GM21723 (cell line): ENCODE measurements at regions not wholly inside any gene's neighbourhood (a gene's known extent, or its start where the extent isn't known, plus 50 kb on each side); places are given as distances from the start of the nearest gene placed in this dataset.

Experiments
- ATAC-seq: cut with Tn5 transposase; IDR thresholded peaks from one replicate; pipeline ENCODE4 v1.9.1; 2021; ENCODE audit warnings: mild to moderate bottlenecking, moderate library complexity; ENCODE audit not compliant: unreplicated experiment

DNA sequence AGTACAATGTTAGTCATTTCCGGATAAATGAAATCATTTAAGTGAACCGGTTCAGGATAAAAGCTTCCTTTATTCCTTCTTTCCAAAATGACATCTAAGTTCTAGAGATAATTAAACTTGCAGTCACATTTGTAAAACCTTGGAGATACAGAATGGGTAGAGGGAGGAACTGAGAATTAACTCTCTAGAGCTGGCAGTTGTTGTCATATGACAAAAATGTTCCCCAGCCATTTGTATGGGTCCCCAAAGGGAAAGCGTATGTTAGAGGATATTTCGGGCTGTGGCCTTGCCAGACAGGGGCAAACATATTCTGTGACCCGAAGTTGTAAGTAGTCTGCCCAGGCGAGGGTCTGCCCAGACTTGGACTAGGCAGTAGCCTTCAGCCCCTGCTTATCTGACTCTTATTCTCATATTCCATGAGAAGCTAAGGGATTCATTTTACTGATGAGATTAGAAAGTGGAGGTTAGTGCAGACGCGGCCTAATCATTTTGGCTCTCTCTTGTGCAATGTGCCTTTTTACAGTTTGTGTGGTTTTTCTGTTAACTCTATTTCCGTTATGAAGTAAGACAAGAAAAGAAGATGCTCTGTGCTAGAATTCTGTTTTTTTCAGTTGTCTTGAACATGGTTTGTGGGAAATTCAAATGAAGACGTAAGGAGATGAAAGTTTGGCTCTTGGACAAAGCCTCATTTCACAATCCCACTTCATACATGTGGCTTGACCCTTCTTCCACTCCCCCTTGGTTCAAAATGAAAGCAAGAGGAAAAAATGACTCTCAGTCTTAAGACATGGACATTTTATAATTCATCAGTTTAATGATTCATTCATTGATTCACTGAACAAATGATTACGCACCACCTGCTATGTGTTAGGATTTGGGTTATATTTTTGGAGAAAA is 2394.2 kb upstream of the AGA start:
- ATAC-seq: no peak

DNA sequence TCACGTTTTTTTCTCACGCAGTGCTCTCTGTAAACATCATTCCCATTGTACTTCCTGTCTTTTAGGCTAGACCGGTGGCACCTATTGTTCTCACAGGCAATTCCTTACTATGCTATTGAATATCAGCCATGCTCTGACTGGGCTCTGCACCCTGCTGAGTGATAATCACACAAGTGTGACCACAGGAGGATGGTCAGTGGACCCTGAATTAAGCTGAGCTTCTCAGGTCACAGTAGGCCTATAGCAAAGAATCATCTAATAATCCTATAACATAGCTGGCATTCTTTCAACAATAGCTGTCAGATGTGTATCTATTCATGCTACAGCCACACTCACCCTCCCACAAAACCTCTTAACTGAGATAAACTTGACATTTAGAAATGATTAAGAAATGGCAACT is 2399.8 kb upstream of the TENM3 start:
- ATAC-seq: no peak

DNA sequence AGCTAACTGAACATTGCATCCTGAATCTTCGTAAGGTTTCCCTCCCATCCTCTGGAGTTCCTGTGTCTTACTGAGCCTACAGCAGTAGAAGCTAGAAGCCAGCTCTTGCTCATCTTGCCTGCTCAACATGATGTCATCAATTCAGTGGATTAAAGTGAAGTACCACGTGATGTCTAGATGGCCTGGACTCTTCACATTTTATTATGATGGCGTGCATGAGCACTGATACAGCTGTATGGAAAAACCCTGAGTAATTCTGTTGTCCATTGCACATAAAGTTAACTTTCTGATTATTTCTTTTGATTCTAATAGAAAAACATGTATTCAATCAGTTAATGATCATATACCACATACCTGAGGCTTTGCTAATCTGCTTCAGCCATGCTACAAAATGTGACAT is 2387.7 kb upstream of the TENM3 start:
- ATAC-seq: no peak

DNA sequence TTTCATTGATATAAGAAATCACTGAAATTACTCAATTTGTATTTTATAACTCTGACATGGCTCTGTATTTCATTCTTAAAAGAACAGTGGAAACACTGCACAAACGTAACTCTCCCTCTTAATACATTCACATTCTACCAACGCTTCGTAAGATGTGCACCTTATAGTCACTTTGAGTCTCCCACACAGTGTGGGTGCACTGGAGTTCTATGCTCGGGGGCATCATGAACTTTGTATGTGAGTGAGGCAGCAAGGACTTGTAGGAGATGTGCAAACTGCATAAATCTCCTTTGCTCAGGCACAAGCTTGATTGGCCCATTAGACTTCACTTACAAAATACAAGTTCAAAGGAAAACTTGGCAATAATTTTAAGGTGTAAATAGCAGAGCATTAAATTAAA is 2385.0 kb upstream of the TENM3 start:
- no peak for ATAC-seq

DNA sequence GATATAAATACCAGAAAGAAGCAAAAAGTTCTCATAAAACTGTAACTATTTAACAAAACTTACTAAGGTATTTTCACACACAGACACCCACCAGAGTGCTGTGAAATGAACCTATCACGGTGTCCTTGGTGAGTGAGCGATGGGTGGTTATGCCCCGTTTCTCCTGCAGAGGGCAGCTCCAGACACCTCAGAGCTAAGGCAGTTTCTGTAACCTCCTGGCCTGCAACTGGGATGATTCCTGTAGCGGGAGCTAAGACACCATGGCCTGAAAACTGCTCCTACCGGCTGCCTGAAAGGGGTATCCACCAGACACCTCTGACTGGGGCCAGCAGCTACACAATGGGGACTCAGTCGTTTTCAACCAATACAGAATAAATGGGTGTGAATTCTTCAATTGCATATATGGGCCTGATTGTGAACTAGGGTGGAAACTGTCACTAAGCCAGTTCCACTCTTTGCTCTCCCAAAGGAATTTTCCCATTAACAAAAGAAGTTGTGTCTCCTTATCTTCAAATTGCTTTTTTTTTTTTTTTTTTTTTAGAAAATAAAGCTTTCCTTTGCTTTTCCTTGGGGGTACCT is 2375.8 kb upstream of the TENM3 start:
- ATAC-seq: peak; percentile 83

DNA sequence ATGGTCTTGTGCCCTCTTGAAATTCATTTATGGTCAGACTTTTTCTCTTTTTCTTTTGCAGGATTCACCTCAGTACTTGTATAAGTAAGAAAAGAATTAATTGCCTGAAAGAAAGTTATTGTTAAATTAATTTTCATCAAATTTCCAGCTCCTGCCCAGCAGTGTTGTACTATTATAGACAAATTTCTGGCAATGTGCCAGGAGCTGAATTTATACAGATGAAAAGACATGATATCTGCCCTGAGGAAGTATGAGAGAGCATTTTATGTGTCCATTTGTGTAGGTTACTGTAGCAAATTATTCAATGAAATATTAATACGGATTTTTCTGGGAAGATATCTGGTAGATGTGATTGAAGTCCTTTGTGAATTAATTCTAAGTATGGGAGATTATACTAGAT is 2371.5 kb upstream of the TENM3 start:
- ATAC-seq: no peak

DNA sequence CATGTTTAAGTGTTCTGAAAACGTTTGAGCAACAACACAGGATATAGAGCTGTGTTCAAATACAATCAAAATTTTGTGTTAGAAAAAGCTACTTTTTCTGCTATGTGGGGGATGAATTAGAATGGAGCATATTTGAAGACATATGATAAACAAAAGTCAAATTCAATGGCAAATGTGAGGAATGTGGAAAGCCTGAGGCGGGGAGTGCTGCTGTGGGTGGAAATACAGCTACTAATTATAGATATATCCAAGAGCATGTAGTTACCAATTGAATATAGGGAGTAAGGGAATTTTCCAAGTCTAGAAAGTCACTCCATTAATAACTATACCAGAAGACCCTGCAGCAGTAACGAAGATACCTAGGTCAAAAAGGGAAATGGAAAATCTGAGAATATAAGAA is 2370.4 kb upstream of the TENM3 start:
- ATAC-seq: no peak

DNA sequence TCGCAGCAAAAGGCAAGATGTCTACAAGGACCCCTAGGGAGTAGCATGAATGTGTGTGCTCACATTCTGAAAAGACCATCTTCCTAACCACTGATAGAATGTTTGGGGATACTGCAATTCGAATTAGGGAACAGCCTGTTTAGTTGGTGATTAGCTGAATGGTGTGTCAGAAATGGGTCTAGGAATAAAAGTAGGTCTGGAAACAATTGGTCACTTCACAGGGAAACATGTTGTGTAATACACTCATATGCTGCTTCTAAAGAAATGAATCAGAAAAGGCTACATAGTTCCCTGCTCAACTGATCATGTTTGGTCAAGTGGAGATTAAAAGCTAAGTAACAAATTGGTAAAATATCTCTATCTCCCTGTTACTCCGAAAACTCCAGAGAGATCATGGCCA is 2362.4 kb upstream of the TENM3 start:
- ATAC-seq: no peak

DNA sequence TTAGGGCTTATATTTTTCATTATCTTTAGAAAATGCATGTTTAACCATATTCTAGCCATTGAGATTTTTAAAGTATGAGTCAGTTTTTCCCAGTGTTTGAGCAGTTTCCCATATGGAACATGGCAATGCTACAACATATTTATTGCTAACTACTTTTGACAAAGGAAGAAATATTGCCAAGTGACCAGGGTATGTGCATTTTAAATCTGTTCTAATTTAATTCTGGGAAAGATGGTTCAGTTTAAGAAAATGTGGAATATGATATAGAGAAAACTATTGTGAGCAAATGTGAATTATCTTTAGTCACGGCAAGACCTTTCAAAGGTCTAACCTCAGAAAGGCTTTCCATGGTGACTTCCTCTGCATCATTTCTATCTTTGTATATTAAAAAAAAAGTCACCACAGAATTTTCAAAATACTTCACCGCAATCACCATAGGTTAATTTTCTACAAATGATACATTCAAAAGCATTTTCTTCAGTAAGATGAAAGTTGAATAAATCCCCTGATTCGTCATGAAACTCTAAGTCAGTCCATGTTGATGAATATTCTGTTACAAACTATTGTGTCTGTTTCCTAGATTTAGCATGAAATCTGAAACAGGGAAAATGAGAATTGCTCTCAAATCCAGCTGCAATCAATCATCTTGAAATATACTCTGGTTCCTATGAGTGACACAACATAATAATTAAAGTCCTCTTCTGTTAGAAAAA is 2349.0 kb upstream of the TENM3 start:
- no peak for ATAC-seq

DNA sequence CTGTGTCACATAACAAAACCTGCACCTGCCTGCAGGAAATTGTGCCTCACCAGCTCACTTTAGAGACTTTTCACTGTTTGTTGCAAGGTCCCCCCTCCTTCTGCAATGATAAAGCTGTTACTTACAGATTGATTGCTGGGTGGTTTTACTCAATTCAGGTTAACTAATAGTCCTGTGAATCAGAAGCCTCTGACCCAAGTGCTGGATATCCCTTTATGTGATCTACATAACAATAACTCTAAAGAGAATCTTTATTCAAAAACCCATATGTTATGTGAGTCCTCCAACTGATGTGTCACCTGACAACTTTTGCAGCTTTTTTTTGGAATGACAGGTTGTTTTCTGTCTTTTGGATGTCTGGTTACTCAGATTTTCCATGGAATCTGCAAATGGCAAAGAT is 2323.6 kb upstream of the TENM3 start:
- ATAC-seq: no peak

DNA sequence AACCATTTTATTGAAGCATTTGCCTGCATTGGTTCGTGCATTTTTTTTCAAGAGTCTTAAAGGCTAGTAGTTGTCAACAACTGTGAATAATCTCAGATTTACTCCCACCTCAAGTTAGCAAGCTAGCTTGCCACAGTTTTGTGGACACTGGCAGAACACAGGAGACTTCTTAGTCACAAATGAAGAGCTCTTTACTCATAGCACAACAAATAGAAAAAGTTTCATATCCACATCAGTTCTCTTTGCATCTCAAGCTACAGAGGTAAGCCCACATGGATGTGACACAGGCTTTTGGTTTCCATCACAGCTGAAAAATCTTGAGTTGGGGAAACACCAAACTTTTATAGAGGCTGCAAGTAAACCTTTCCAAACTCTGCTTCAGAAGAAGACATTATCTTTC is 2315.7 kb upstream of the TENM3 start:
- ATAC-seq: no peak

DNA sequence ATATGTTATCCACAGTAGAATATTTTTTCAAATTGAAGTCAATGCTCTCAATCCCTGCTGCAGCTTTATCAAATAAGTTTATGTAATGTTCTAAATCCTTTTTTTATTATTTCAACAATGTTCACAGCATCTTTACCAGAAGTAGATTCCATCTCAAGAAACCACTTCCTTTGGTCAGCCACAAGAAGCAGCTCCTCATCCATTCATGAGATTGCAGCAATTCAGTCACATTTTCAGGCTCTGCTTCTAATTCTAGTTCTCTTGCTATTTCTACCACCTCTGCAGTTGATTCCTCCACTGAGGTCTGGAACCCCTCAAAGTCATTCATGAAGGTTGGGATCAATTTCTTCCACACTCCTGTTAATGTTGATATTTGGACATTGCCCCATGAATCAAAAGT is 2301.3 kb upstream of the TENM3 start:
- ATAC-seq: no peak

DNA sequence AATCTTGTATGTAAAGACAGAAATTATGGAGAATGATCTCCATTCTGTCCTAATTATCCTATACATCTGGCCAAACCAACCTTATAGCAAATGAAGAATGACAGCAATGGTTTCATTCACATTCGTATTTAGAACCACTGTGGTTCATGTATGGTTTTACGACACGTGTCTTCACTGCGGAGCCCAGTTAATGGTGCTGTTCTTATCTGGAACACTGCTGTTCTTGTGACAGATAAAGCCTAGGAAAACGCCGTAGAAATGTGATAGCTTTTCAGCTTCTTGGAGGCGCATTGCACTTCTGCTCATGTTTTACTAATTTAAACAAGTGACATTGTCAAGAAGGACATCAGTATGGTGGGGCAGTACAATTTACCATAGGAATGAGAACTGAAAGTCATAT is 2266.4 kb upstream of the TENM3 start:
- no peak for ATAC-seq

DNA sequence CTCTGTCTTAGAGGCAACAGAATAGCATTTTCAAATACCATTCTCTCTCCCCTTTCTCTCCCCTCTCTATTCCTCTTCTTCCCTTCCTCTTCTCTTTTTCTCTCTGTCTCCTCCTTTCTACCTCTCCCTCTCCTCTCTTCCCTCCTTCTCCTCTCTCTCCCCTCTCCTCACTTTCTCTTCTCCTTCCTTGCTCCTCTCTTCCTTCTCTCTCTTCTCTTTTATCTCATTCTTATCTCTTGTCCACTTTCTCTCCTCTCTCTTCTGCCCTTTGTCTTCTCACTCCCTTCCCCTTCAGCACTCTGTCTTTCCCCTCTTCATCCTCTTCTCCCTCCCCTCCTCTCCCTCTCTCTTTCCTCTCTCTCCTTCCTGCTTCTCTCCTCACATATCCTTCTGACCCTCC is 2265.8 kb upstream of the TENM3 start:
- ATAC-seq: no peak

DNA sequence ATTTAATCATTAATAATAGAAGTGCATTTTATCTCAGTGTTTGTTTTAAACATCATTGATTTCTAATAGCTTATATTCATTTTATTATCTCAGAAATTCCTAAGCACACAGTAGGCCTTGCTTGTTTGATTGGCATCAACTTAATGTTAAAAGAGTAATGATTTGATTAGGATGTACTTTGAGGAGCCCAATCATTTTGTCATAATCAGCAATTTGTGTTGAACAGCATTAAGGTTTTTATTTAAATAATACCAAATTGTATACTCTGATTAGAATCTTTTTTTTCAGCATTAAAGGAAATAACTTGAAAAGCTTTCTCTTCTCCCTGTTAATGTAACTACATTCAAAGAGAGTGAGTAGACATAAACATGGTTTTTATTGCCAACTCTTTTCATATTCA is 2262.0 kb upstream of the TENM3 start:
- no peak for ATAC-seq

DNA sequence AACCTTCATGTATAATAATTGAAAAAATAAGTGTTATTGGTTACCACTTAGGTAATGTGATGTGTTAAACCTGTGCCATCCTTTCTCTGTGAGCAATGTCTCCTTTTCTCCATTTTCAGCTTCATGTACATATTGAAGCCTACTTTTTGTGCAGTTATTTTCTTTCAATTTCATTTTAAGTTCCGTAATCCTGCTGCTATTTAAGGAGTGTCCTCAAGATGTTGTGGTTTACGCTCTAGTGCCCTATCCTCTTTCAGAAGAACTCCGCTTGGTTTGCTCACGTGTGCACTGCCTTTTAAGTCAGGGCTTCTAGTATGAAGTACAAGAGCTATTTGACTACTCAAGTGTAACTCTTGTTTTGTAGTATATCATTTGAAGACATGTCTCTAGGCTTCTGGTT is 2253.2 kb upstream of the TENM3 start:
- peak; percentile 100 for ATAC-seq

DNA sequence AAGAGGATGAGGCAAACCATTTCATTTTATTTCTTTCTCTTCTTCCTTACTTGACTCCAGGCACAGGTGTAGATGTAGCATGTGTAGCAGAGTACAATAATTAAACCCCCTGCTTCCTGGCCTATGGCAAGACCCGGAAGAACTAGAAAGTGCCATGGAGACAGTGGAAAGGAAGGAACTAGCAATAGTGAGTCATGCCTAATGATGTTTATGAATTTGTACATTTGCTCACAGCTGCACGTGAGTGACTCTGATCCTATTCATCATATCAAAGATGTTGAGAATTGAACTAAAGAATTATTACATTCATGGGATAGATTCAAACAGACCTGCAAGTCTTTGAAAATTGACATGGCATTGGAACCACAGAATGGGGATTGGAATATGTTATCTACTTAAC is 2233.9 kb upstream of the TENM3 start:
- no peak for ATAC-seq

DNA sequence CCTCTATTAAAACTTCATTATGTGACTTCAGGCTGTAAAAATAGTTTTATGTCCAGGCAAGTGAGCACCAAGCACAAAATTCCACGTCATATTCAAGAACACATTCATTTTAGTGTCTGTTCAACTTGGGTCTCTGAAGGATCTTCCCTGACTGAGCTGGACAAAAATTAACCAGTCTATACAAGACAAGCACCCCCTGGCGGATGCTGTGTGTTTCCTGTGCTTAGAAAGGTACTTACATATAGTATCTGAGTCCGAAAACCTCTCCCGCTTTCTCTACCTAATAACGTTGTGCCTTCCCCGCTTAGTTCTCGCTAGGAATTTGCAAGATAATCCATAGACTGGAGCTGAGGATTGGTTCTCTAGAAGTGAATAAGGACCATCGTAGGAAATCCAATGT is 2214.5 kb upstream of the TENM3 start:
- ATAC-seq: no peak

DNA sequence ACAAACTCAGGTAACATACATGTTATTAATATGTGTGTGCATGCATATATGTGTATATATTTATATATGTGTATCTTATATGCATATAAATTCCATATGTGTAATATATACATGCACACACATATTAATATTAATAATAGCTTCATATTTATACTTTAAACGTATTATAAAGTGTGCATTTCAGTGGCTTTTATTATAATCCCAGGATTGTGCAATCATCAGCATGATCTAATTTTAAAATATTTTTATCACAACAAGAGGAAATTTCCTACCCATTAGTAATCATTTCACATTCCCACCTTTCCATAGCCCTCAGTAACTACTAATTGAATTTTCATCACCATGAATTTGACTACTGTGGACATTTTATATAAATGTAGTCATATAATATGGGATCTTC is 2211.9 kb upstream of the TENM3 start:
- no peak for ATAC-seq

DNA sequence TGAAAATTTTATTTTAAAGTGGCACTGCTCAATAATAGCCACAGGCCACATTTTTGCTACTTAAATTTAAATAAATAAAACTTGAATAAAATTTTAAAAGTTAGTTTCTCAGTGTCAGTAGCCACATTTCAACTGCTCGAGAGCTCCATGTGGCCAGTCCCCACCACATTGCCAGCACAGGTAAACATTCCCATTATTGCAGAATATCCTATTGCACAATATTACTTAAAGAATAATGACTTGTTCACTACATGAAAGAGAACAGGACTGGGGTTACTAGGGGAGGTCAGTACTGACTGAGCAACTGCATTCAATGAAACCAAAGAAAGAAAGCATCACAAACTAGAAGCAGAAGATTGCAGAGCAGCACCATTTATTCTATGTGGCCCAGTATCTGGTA is 2201.6 kb upstream of the TENM3 start:
- ATAC-seq: no peak

DNA sequence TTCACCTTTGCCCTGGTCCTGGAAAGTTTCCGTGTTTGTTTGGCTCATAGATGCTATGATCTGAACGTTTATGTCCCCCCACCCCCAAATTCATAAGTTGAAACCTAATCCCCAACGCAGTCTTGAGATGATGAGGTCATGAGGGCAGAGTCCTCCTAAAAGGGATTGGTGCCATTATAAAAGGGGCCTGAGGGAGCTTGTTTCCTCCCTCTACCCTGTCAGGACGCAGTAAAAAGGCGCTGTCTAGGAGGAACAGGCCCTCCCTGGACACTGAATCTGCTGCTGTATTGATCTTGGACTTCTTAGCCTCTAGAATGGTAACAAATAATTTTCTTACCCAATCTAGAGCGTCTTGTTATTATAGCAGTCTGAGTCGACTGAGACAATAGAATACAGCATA is 2190.6 kb upstream of the TENM3 start:
- ATAC-seq: no peak

DNA sequence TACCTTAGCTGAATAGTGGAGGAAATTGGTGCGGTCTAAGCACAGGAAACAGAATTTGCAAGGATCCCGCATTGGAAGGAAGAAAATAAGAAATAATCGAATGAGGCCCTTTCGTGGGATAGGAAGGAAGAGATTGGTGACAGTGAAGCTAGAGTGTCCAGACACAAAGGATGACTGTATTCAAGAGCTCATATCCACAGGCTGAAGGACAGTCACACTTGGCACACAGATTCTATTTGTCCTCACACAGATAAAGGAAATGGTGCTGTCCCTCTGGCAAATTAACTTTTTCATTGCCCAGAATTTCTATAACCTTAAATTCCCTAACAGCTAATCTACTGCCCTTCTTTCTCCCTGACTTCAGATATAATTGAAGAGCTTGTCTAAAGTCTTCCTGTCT is 2188.9 kb upstream of the TENM3 start:
- no peak for ATAC-seq
